LNCaP clone FGC (cell line): ENCODE measurements at regions not wholly inside any gene's neighbourhood (a gene's known extent, or its start where the extent isn't known, plus 50 kb on each side); places are given as distances from the start of the nearest gene placed in this dataset.

Experiments used
- DNase-seq: peaks from one replicate; pipeline ENCODE4 v3.0.0-alpha.2; 2011; ENCODE audit warnings: low read depth
- H3K4me3 ChIP-seq: 2 replicates; pipeline ENCODE4 v1.5.1; 2011; ENCODE audit warnings: mild to moderate bottlenecking, low read depth, low read length, control low read depth
- TF ChIP-seq, protein P1 (sequence below): IDR thresholded peaks from 2 replicates; pipeline ENCODE4 v1.5.1; 2012; ENCODE audit warnings: mild to moderate bottlenecking; ENCODE audit not compliant: control insufficient read depth, insufficient read depth; ENCODE audit errors: extremely low read depth

- no peak for DNase-seq
- TF ChIP-seq, protein P1, sequence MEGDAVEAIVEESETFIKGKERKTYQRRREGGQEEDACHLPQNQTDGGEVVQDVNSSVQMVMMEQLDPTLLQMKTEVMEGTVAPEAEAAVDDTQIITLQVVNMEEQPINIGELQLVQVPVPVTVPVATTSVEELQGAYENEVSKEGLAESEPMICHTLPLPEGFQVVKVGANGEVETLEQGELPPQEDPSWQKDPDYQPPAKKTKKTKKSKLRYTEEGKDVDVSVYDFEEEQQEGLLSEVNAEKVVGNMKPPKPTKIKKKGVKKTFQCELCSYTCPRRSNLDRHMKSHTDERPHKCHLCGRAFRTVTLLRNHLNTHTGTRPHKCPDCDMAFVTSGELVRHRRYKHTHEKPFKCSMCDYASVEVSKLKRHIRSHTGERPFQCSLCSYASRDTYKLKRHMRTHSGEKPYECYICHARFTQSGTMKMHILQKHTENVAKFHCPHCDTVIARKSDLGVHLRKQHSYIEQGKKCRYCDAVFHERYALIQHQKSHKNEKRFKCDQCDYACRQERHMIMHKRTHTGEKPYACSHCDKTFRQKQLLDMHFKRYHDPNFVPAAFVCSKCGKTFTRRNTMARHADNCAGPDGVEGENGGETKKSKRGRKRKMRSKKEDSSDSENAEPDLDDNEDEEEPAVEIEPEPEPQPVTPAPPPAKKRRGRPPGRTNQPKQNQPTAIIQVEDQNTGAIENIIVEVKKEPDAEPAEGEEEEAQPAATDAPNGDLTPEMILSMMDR, result no peak
- H3K4me3 ChIP-seq, result no peak overlapping the region
These were observed 299.8 kb downstream of the SEC14L1 start for GRCh38 chr17:77440560-77440981.

DNA sequence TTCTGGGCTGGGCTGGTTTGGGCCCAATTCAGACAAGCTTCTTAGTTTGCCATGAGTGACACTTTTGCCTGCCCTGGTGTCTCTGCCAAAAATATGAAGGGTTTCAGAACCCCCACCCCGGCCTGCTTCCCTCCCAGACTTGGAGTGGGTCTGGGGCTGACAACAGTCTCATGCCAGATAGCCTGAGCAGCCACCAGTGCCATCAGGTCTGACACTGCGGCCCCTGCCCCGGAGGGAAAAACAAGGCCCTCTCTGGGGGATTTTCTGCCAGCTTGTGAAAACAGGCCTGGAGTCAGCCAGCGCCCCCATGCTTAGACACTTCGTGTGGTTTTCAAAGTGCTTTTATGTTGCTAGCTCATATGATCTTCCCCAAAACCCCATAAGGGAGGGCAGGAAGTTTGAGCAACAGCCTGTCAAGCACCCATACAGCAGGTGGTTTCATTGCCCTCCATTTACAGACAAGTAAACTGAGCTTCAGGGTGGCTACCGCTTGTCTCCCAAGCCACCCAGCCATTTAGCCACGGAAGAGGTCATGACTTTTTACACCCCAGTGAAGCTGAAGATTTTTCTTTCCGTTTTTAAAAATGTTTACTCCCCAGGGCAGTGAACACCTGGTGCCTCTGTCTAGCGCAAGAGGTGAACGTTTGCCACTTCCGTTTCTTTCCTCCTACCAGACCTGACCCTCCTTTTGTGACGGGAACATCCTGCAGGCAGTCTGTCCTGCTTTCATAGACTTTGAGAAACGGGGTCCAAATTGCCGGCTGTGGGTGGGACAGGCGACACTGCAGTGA is 300.6 kb downstream of the SEC14L1 start:
- TF ChIP-seq, protein P1, result no peak
- no peak overlapping the region for H3K4me3 ChIP-seq
- no peak for DNase-seq

DNA sequence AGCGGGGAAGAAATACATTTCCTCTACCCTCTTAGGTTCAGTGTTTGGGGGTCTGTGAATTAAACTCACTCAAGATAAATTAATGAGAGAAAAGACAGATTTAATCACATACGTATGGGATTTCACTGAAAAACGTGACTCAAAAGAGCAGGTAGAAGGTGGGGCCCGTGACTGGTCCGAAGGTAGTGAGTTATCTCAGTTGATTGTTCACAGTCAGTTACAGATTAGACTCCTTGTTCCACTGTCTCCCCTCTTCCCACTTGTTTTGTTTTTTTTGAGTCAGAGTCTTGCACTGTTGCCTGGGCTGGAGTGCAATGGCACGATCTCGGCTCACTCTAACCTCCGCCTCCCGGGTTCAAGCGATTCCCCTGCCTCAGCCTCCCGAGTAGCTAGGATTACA is 301.2 kb downstream of the SEC14L1 start:
- TF ChIP-seq, protein P1, result no peak
- H3K4me3 ChIP-seq, result no peak overlapping the region
- no peak for DNase-seq

GRCh38 chr17:77442976-77443747 is 302.4 kb downstream of the SEC14L1 start:
- DNase-seq, result no peak
- H3K4me3 ChIP-seq, result no peak overlapping the region
- TF ChIP-seq, protein P1, result no peak

DNA sequence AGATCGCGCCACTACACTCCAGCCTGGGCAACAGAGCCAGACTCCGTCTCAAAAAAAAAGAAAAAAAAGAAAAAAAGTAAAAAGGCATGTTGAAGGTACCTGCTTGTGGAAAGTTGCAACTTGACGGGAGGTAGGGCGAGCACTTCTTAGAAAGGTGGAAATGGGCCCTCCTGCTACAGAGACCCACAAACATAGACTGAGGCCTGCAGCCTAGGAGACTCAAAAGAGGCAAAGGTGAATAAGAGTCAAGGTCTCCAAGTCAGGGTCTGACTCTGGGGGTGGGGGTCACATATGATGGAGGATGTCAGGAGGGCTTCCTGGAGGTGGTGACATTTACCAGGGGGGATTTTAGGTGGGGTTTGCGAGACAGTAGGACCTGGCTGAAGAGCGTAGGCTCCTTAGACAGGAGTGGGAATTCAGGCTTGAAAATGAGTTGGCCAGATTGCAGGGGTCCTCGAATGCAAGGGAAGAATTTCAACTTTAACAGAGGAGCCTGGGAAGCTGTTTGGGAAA is 303.0 kb downstream of the SEC14L1 start:
- DNase-seq, result no peak
- TF ChIP-seq, protein P1, result no peak
- H3K4me3 ChIP-seq, result no peak overlapping the region

- no peak for DNase-seq
- TF ChIP-seq, protein P1, result no peak
- no peak overlapping the region for H3K4me3 ChIP-seq
These were observed 303.8 kb downstream of the SEC14L1 start for GRCh38 chr17:77444628-77444983.
